HG03457 (cell line): ENCODE measurements at regions not wholly inside any gene's neighbourhood (a gene's known extent, or its start where the extent isn't known, plus 50 kb on each side); places are given as distances from the start of the nearest gene placed in this dataset.
A peak's percentile ranks its signal among the peaks of the same experiment; 100 is the strongest.
"Not testable (repeated sequence)": the region's sequence is repeated elsewhere in the genome, so short reads cannot be mapped to it uniquely, and the experiment has no call there.

ENCODE experiments used
- ATAC-seq: cut with Tn5 transposase; IDR thresholded peaks from one replicate; pipeline ENCODE4 v1.9.1; 2021; ENCODE audit warnings: moderate number of reproducible peaks; ENCODE audit not compliant: unreplicated experiment

GRCh38 chr1:101128211-101128727 lies 102.7 kb upstream of the DPH5 start:
- peak; percentile 87 for ATAC-seq

GRCh38 chr1:101124405-101124804 lies 98.8 kb upstream of the DPH5 start:
- no peak for ATAC-seq

- not testable (repeated sequence) for ATAC-seq
Observed at GRCh38 chr1:101123904-101124303, 98.3 kb upstream of the DPH5 start.

GRCh38 chr1:101122452-101123166 lies 97.0 kb upstream of the DPH5 start:
- peak; percentile 90 for ATAC-seq

- ATAC-seq: no peak
Observed at GRCh38 chr1:101121975-101122374, 96.4 kb upstream of the DPH5 start.

- ATAC-seq: no peak
Observed at GRCh38 chr1:101121504-101121903, 95.9 kb upstream of the DPH5 start.

GRCh38 chr1:101120868-101121267 lies 95.3 kb upstream of the DPH5 start:
- ATAC-seq: no peak

GRCh38 chr1:101119289-101119688 lies 93.7 kb upstream of the DPH5 start:
- ATAC-seq: no peak

- ATAC-seq: no peak
Observed at GRCh38 chr1:101116006-101116405, 90.4 kb upstream of the DPH5 start.

GRCh38 chr1:101115112-101115511 lies 89.5 kb upstream of the DPH5 start:
- ATAC-seq: no peak

- not testable (repeated sequence) for ATAC-seq
Observed at GRCh38 chr1:101114128-101114527, 88.5 kb upstream of the DPH5 start.

- ATAC-seq: peak; percentile 90
Observed at GRCh38 chr1:101112051-101112780, 86.6 kb upstream of the DPH5 start.

GRCh38 chr1:101111461-101111860 lies 85.9 kb upstream of the DPH5 start:
- no peak for ATAC-seq

GRCh38 chr1:101109791-101110190 lies 84.2 kb upstream of the DPH5 start:
- ATAC-seq: no peak

- ATAC-seq: no peak
Observed at GRCh38 chr1:101108111-101108500, 82.5 kb upstream of the DPH5 start.

GRCh38 chr1:101107496-101108110 lies 82.0 kb upstream of the DPH5 start:
- ATAC-seq: no peak

GRCh38 chr1:101105877-101106276 lies 80.3 kb upstream of the DPH5 start:
- ATAC-seq: no peak

- no peak for ATAC-seq
Observed at GRCh38 chr1:101102426-101103156, 77.0 kb upstream of the DPH5 start.

- no peak for ATAC-seq
Observed at GRCh38 chr1:101101360-101101759, 75.8 kb upstream of the DPH5 start.

- no peak for ATAC-seq
Observed at GRCh38 chr1:101100674-101101073, 75.1 kb upstream of the DPH5 start.

GRCh38 chr1:101098907-101099306 lies 73.3 kb upstream of the DPH5 start:
- no peak for ATAC-seq
